ENCODE measurements at regions not wholly inside any gene's neighbourhood (a gene's known extent, or its start where the extent isn't known, plus 50 kb on each side); places are given as distances from the start of the nearest gene placed in this dataset.

DNA sequence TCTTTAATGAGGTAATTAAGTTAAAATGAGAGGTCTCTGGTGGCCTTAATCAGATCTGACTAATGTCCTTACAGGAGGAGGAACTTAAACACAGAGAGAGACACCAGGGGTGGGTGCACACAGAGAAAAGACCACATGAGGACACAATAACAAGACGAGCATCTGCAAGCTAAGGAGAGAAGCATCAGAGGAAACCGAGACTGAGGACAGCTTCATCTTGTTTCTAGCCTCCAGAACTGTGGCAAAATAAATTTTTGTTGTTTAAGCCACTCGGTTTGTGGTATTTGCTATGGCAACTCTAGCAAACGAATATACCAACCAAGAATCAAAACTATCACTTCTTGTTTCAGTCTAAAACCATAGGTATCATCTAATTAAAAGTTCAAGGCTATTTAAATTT, 400.1 kb downstream of the PID1 start:
- H3K9me3 Mint-ChIP-seq (ENCODE audit: unreplicated experiment): peaks cover 8% of the 10 kb centered on the region
- H3K4me1 Mint-ChIP-seq (ENCODE audit: low read depth, unreplicated experiment): no peaks in the 10 kb centered on the region
- Histone ChIP-seq H3K4me3 (ENCODE audit: low read depth, low read length) (no peak overlapping the region), H3K9me3 (no peaks in the 10 kb centered on the region), H3K27me3 (replicated peaks; ENCODE audit: control insufficient read depth, insufficient read depth, low read length) (no peaks in the 10 kb centered on the region), H3K36me3 (ENCODE audit: control insufficient read depth, insufficient read depth, low read length) (no peaks in the 10 kb centered on the region), H3K4me1 (no peaks in the 10 kb centered on the region)
- intact Hi-C loops (cut with micrococcal nuclease; ENCODE audit: unreplicated experiment): no loop called here
- ChIA-PET POLR2A (no interaction called here), CTCF (no interaction called here)
- no peak overlapping the region for H3K4me3 Mint-ChIP-seq (ENCODE audit: unreplicated experiment)
- no TSS peak for BruUV-seq (replicated peaks)
- H3K36me3 Mint-ChIP-seq (ENCODE audit: insufficient read depth, unreplicated experiment): no peaks in the 10 kb centered on the region
- no peaks in the 10 kb centered on the region for H3K27me3 Mint-ChIP-seq (ENCODE audit: insufficient read depth, unreplicated experiment)
- TF ChIP-seq, protein P1, sequence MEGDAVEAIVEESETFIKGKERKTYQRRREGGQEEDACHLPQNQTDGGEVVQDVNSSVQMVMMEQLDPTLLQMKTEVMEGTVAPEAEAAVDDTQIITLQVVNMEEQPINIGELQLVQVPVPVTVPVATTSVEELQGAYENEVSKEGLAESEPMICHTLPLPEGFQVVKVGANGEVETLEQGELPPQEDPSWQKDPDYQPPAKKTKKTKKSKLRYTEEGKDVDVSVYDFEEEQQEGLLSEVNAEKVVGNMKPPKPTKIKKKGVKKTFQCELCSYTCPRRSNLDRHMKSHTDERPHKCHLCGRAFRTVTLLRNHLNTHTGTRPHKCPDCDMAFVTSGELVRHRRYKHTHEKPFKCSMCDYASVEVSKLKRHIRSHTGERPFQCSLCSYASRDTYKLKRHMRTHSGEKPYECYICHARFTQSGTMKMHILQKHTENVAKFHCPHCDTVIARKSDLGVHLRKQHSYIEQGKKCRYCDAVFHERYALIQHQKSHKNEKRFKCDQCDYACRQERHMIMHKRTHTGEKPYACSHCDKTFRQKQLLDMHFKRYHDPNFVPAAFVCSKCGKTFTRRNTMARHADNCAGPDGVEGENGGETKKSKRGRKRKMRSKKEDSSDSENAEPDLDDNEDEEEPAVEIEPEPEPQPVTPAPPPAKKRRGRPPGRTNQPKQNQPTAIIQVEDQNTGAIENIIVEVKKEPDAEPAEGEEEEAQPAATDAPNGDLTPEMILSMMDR (IDR thresholded peaks at IDR 0.05; ENCODE audit: insufficient read depth in 1 of 2, low read depth in 1 of 2, low read length in 1 of 2, severe bottlenecking in 1 of 2, unreplicated experiment in 1 of 2): no peak
- no peak overlapping the region for H3K27ac Mint-ChIP-seq (ENCODE audit: unreplicated experiment)
- no peak for DNase-seq

GRCh38 chr2:228869636-228870264, 401.3 kb downstream of the PID1 start:
- Mint-ChIP-seq H3K36me3 (ENCODE audit: insufficient read depth, unreplicated experiment) (no peaks in the 10 kb centered on the region), H3K27me3 (ENCODE audit: insufficient read depth, unreplicated experiment) (no peaks in the 10 kb centered on the region), H3K9me3 (ENCODE audit: unreplicated experiment) (peaks cover 8% of the 10 kb centered on the region), H3K4me1 (ENCODE audit: low read depth, unreplicated experiment) (no peaks in the 10 kb centered on the region), H3K4me3 (ENCODE audit: unreplicated experiment) (no peak overlapping the region), H3K27ac (ENCODE audit: unreplicated experiment) (no peak overlapping the region)
- TF ChIP-seq, protein P1 (IDR thresholded peaks at IDR 0.05; ENCODE audit: insufficient read depth in 1 of 2, low read depth in 1 of 2, low read length in 1 of 2, severe bottlenecking in 1 of 2, unreplicated experiment in 1 of 2): no peak
- H3K36me3 ChIP-seq (ENCODE audit: control insufficient read depth, insufficient read depth, low read length): no peaks in the 10 kb centered on the region
- BruUV-seq (replicated peaks): no TSS peak
- DNase-seq: no peak
- H3K9me3 ChIP-seq: no peaks in the 10 kb centered on the region
- ChIA-PET POLR2A (no interaction called here), CTCF (no interaction called here)
- intact Hi-C loops (cut with micrococcal nuclease; ENCODE audit: unreplicated experiment): no loop called here
- H3K4me1 ChIP-seq: no peaks in the 10 kb centered on the region
- no peaks in the 10 kb centered on the region for H3K27me3 ChIP-seq (replicated peaks; ENCODE audit: control insufficient read depth, insufficient read depth, low read length)
- no peak overlapping the region for H3K4me3 ChIP-seq (ENCODE audit: low read depth, low read length)

DNA sequence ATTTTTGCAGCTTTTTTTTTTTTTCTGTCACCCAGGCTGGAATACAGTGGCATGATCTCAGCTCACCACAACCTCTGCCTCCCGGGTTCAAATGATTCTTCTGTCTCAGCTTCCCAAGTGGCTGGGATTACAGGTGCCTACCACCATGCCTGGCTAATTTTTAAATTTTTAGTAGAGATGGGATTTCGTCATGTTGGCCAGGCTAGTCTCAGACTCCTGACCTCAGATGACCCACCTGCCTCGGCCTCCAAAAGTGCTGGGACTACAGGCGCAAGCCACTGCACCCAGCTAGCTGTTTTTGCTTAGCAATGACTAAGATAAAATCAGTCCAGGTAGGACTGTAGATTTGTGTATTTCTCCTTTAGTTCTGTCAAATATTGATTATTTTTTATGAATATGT, 403.7 kb downstream of the PID1 start:
- BruUV-seq (replicated peaks): no TSS peak
- H3K4me3 ChIP-seq (ENCODE audit: low read depth, low read length): no peak overlapping the region
- no peak for DNase-seq
- H3K9me3 Mint-ChIP-seq (ENCODE audit: unreplicated experiment): peaks cover 8% of the 10 kb centered on the region
- no peaks in the 10 kb centered on the region for H3K27me3 ChIP-seq (replicated peaks; ENCODE audit: control insufficient read depth, insufficient read depth, low read length)
- H3K36me3 Mint-ChIP-seq (ENCODE audit: insufficient read depth, unreplicated experiment): no peaks in the 10 kb centered on the region
- H3K4me1 Mint-ChIP-seq (ENCODE audit: low read depth, unreplicated experiment): no peaks in the 10 kb centered on the region
- intact Hi-C loops (cut with micrococcal nuclease; ENCODE audit: unreplicated experiment): no loop called here
- TF ChIP-seq, protein P1 (IDR thresholded peaks at IDR 0.05; ENCODE audit: insufficient read depth in 1 of 2, low read depth in 1 of 2, low read length in 1 of 2, severe bottlenecking in 1 of 2, unreplicated experiment in 1 of 2): no peak
- POLR2A ChIA-PET: no interaction called here
- H3K9me3 ChIP-seq: no peaks in the 10 kb centered on the region
- H3K36me3 ChIP-seq (ENCODE audit: control insufficient read depth, insufficient read depth, low read length): no peaks in the 10 kb centered on the region
- CTCF ChIA-PET: no interaction called here
- H3K27ac Mint-ChIP-seq (ENCODE audit: unreplicated experiment): no peak overlapping the region
- H3K4me1 ChIP-seq: no peaks in the 10 kb centered on the region
- H3K4me3 Mint-ChIP-seq (ENCODE audit: unreplicated experiment): no peak overlapping the region
- H3K27me3 Mint-ChIP-seq (ENCODE audit: insufficient read depth, unreplicated experiment): no peaks in the 10 kb centered on the region

Measured in Caco-2 (cell line).